ENCODE measurements at regions not wholly inside any gene's neighbourhood (a gene's known extent, or its start where the extent isn't known, plus 50 kb on each side); places are given as distances from the start of the nearest gene placed in this dataset.

- 60 to 86% methylated on average over 2 to 4 of the region's 6 CpGs for WGBS, 2 donors
- Histone ChIP-seq H3K36me3 (no peaks in the 10 kb centered on the region), H3K4me1 (no peaks in the 10 kb centered on the region), H3K27me3 (no peaks in the 10 kb centered on the region), H3K4me3 (replicated peaks in 1 of 3) (no peak overlapping the region), H3K9me3 (no peaks in the 10 kb centered on the region), H3K27ac (no peak overlapping the region)
- DNase-seq = no peak
- intact Hi-C loops (cut with DNase I) = no loop called here
- no peak for TF ChIP-seq CTCF (IDR thresholded peaks at IDR 0.05)
These were observed 184.1 kb downstream of the ZNF33B start for GRCh38 chr10:42454313-42454712.

- intact Hi-C loops (cut with DNase I) = no loop called here
- WGBS, 2 donors = 80 to 85% methylated on average over 5 of the region's 5 CpGs
- TF ChIP-seq POLR2A (IDR thresholded peaks at IDR 0.05) (no peak), CTCF (IDR thresholded peaks at IDR 0.05) (no peak)
These were observed 207.3 kb downstream of the ZNF33B start for GRCh38 chr10:42431095-42431494.

GRCh38 chr10:42428534-42428933, 209.8 kb downstream of the ZNF33B start:
- no peak overlapping the region for H3K27ac ChIP-seq
- no peak overlapping the region for H3K4me3 ChIP-seq (replicated peaks in 1 of 3)
- 81 to 85% methylated on average over 1 of the region's 1 CpG for WGBS, 2 donors
- TF ChIP-seq POLR2A (IDR thresholded peaks at IDR 0.05) = no peak
- peak in 2 of 6 experiments; percentile 33 to 40 for TF ChIP-seq CTCF (IDR thresholded peaks at IDR 0.05)
- no peaks in the 10 kb centered on the region for H3K36me3 ChIP-seq
- no peak for DNase-seq
- intact Hi-C loops (cut with DNase I) = no loop called here
- no peaks in the 10 kb centered on the region for H3K4me1 ChIP-seq
- no peaks in the 10 kb centered on the region for H3K27me3 ChIP-seq
- H3K9me3 ChIP-seq = no peaks in the 10 kb centered on the region

More at GRCh38 chr10:42431095-42431494, 207.3 kb downstream of the ZNF33B start:
- H3K9me3 ChIP-seq = no peaks in the 10 kb centered on the region
- H3K36me3 ChIP-seq = no peaks in the 10 kb centered on the region
- H3K4me1 ChIP-seq = no peaks in the 10 kb centered on the region
- no peak overlapping the region for H3K27ac ChIP-seq
- H3K4me3 ChIP-seq (replicated peaks in 1 of 3) = no peak overlapping the region
- no peak for DNase-seq
- no peaks in the 10 kb centered on the region for H3K27me3 ChIP-seq

- H3K9me3 ChIP-seq = no peaks in the 10 kb centered on the region
- 91 to 94% methylated on average over 5 of the region's 5 CpGs for WGBS, 2 donors
- intact Hi-C loops (cut with DNase I) = no loop called here
These were observed 215.5 kb downstream of the ZNF33B start for GRCh38 chr10:42422911-42423310.

GRCh38 chr10:42421812-42422211, 216.6 kb downstream of the ZNF33B start:
- Histone ChIP-seq H3K4me1 (no peaks in the 10 kb centered on the region), H3K27me3 (no peaks in the 10 kb centered on the region), H3K9me3 (no peaks in the 10 kb centered on the region), H3K36me3 (no peaks in the 10 kb centered on the region), H3K27ac (no peak overlapping the region), H3K4me3 (replicated peaks in 1 of 3) (no peak overlapping the region)
- WGBS, 2 donors = 50 to 58% methylated on average over 3 of the region's 3 CpGs
- intact Hi-C loops (cut with DNase I) = no loop called here
- no peak for DNase-seq
- no peak for TF ChIP-seq POLR2A (IDR thresholded peaks at IDR 0.05)
- no peak for TF ChIP-seq CTCF (IDR thresholded peaks at IDR 0.05)

More at GRCh38 chr10:42422911-42423310, 215.5 kb downstream of the ZNF33B start:
- Histone ChIP-seq H3K27me3 (no peaks in the 10 kb centered on the region), H3K27ac (no peak overlapping the region), H3K4me3 (replicated peaks in 1 of 3) (no peak overlapping the region), H3K36me3 (no peaks in the 10 kb centered on the region), H3K4me1 (no peaks in the 10 kb centered on the region)
- no peak for DNase-seq
- TF ChIP-seq CTCF (IDR thresholded peaks at IDR 0.05) = no peak
- no peak for TF ChIP-seq POLR2A (IDR thresholded peaks at IDR 0.05)
